ENCODE measurements at regions not wholly inside any gene's neighbourhood (a gene's known extent, or its start where the extent isn't known, plus 50 kb on each side); places are given as distances from the start of the nearest gene placed in this dataset.
"Not testable (repeated sequence)": the region's sequence is repeated elsewhere in the genome, so short reads cannot be mapped to it uniquely, and the experiment has no call there.

DNA sequence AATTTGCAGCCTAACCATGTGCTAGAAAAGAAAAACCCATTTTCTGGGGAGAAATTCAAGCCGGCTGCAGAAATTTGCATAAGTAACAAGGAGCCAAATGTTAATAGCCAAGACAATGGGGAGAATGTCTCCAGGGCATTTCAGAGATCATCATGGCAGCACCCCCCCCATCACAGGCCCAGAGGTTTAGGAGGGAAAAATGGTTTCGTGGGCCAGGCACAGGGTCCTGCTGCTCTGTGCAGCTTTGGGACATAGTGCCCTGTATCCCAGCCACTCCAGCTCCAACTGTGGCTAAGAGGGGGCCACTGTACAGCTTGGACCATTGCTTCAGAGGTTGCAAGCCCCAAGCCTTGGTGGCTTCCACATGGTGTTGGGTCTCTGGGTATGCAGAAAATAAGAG lies 620.0 kb downstream of the PSAT1 start:
- not testable (repeated sequence) for DNase-seq (ENCODE audit: low spot score)

DNA sequence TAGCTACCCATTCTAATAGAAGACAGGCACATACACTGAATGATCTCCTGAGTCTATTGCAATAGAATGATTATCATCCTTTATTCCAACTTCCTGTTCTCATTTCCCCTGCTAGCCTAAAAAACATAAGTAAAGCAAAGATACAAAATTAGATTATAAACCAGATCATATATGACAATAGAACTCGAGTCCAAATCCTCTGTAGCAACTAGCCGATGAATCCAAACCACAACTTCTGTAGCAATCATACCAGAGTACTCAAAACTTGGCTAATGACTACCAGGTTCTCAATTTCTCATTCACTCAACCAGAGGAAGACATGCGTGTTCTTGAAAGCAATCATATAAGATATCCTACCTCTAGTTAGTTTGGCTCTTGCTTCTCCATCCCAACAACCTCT lies 622.1 kb downstream of the PSAT1 start:
- no peak for DNase-seq (ENCODE audit: low spot score)

DNA sequence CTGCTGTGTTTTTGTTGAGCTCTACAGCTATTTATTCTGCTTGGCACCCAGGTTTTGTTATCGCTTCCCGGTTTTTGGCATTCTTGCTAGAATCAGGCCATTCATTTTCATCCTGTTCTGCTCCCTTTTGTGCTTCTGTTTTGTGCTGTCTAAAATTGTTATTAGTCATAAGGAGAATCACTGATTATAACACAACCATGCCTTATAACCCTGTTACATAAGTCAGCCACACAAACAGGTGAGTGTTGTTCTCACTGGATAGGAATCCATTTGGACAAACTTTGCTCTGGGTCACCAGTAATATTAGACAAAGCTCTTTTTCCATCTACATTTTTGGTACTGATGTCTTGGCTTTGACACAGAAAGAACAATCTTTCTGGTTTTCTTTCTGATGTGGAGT lies 622.8 kb downstream of the PSAT1 start:
- DNase-seq (ENCODE audit: low spot score), result no peak

DNA sequence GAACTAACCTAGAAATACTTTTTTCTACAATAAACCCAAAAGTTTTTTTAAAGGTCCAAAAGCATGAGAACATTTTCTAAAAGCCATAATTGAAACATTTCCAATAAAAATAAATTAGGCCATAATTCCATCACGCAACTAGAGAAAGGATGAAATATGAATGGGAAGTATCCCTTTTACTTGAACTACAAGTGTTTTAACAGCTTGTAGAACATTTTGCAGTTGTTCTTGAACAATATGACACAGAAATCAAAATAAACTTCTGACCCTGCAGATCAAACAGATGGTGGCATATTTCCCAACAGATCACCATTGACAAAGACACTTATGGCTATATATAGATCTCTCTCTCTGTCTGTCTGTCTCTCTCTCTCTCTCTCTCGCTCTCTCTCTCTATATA lies 624.4 kb downstream of the PSAT1 start:
- no peak for DNase-seq (ENCODE audit: low spot score)

DNA sequence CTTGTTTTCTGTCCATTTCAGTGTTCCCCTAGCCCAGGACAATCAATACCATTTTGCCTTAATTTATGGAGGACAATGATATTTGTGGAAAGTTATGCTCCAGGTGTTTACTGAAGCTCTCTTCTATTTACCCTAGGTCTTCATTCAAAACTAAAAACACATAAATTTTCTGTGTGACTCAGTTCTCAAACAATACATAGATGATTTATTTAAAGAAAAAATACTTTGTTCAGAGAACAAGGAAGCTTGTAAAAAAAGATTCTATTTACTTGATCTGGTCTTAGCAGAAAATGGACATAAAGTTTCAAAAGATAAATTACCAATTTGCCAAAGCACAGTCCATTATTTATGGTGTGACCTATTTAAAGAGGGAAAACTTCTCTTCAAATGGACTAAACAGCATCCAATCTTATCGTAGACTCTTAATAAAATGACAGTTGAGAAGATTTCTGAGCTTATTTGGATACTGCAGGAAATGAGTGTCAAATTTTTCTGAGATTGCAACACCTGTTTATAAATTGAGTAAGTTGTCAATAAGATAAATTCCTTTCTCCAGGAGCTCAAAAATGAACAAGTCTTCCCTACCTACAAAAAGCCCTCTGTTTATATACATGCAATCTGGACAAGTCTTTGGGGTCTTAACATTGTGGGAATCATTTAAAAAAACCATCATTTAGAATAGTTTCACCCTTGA lies 627.2 kb downstream of the PSAT1 start:
- DNase-seq (ENCODE audit: low spot score), result no peak

DNA sequence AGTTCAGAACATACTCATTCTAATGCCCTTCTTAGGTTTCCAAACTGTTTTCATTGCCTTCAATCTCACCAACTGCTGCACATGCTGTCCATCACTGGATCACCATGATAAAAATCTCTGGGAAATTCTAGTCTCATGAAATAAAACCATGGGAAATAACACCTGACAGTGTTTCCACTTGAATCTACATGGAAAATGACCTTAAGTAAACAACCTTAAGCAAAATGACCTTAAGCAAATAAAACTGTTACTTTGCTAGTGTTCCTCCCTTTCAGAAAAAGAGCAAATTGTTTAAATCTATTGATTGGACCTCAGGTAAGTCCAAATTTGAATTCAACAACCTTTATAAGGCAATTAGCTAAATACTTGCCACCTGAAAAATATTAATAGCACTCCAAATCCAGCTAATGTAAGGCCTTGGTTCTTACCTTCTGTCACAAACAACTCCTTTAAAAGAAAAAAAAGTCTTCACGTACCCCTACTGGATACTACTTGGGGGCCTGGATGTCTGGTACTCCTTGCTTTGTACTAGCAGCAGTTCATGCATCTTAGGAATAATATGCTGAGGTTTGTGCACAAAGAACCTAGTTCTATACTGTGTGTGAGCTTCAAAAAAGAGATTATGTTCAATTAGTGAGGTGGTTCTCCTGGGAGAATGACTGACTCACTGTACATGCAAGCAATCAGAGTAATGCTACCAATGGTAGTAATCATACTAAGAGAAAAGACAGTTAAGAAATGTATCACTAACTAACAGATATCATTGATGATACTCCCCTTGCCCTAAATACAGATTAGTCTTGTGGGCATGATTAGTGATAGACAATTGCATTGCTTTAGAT lies 630.4 kb downstream of the PSAT1 start:
- DNase-seq (ENCODE audit: low spot score), result no peak

DNA sequence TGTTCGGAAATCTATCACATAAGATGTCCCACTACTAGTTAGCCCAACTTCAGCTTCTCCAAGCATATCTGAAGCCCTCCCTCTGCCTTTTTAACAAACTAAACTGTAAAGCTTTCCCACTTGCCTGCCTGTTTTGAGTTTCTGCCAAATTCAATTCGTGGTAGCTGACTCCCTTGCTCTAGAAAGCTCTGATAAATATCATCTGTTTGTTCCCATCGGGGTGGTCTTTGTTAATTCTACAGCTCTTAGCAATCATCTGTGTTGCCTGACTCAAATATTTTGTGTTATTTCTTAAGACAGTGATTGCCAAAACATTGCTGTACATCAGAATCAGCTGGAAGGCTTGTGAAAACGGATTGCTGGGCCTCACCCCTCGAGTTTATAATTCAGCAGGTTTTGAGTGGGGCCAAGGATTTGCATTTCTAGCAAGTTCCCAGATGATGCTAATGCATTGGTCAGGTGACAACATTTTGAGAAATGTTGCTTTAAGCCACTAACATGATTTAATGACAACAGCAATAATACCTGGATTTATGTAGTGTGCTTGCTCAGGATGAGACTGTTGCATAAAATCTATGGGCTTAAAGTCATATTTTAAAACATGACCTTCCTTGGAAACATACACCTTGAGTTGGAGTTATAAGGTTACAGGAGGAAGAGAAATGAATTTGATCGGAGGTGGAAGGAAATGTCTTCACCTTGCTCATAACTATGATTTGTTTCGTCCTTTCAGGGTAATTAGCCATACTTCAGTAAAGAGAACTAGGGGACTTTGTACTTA lies 631.9 kb downstream of the PSAT1 start:
- DNase-seq (ENCODE audit: low spot score), result no peak

DNA sequence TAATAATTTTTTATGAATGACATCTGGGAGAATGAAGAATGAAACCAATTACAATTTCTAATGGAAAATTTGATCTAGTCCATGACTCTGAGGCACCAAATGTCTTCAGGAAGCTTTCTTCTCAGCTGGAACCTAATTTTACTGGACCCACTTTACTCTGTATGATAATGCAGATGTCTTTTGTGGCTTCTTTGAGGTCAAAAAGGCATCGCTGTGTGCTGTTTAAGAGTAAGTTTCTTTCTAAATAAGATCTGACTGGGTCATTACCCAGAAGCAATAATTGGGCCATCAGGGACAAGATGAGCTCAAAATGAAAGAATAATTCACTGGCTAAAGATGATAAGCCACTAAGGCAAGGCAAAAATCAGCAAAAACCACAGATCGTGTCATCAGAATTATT lies 633.4 kb downstream of the PSAT1 start:
- no peak for DNase-seq (ENCODE audit: low spot score)

DNA sequence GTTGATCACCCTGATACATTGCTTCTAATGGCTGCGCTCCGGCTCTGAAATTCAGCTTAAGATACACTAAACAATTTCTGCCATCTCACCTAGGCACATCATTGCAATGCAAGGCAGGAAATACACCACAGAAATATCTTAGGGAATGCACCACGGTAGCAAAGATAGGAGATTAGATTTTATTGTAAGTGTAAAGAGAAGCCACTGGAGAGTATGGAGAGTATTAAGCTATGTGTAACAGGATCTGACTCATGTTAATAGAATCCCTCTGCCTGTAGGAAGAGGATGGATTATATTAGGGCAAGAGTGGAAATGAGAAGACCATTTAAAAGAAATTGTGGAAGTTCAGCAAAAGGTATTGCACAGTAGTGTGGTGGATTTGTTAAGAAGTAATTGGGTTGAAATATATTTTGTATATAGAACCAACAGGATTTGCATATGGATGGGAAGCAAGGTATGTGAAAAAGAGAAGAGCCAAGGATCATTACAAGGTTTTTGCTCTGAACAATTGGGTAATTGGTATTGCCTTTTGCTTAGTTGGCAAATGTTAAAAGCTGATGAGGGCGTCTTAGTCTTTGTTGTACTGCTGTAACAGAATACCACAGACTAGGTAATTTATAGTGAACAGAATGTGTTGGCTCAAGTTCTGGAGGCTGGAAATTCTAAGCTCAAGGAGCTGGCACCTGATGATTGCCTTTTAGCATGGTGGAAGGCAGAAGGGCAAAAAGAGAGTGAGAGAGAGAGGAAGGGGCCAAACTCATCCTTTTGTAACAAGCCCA lies 636.1 kb downstream of the PSAT1 start:
- no peak for DNase-seq (ENCODE audit: low spot score)

DNA sequence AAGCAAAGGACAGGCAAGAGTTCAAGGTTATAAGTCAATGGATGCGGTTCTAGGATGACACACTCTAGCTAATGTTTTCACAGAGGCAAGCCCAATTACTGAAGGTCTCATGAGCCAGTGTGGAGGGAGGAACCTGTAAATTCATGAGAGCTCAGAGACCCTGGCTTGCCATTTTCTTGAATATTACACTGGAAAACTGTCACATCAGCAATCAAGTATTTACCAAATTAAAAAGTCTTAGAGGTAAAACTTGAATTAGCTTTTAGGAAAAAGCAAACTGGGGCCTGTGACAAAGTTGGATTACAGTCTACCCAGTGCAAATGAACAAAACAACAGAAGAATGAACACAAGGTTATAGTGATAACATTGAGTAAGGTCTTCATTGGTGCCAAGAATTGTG lies 636.9 kb upstream of the TLE4 start:
- no peak for DNase-seq (ENCODE audit: low spot score)

DNA sequence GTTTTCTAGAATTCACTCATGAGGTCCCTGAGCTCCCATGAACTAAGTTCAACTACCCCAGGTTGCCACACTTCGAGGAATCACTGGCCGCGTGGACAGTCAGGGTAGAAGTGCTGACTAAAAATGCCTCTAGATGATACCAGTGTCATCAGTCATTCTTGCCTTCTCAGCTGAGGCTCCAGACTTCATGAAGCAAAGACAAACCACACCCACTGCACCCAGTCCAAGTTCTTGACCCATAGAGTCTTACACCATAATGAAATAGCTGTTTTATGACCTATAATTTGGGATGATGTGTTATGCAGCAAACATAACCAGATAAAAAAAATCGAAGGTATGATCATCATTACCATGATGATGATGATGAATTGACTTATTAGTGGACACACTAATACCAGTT lies 632.9 kb upstream of the TLE4 start:
- DNase-seq (ENCODE audit: low spot score), result no peak

DNA sequence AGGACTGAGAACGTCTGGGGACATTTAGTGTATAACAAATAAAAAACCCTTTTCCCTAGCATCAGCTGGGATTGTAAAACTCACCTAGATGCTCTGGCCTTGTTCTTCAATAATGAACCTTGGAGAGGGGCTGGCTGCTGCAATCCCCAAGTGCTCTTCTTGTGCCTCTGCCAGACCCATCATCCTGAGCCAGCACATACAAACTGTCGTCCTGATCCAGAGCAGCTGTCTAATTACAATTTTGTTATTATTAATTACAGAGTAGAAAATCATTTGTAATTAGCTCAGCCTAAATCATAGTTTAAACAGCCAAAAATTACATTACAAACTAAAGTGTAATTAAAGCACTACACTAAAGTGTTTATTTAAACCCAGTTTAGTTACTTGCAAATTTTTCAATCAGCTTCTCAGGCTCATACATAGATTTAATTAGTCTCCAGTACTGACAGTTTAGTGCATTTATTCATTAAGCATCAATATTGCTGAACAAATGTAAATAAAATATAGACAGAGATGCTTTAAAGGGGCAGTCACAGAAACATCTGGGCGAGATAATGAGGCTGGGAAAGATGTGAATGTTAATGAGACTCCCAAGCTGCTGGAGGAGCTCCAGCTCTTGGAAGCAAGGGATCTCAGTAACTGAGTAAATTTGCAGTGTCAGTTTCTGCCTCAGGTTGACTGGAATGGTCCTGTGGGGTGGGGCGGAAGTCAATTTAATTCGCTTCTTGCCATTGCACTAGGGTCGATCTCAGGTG lies 632.3 kb upstream of the TLE4 start:
- DNase-seq (ENCODE audit: low spot score), result no peak

DNA sequence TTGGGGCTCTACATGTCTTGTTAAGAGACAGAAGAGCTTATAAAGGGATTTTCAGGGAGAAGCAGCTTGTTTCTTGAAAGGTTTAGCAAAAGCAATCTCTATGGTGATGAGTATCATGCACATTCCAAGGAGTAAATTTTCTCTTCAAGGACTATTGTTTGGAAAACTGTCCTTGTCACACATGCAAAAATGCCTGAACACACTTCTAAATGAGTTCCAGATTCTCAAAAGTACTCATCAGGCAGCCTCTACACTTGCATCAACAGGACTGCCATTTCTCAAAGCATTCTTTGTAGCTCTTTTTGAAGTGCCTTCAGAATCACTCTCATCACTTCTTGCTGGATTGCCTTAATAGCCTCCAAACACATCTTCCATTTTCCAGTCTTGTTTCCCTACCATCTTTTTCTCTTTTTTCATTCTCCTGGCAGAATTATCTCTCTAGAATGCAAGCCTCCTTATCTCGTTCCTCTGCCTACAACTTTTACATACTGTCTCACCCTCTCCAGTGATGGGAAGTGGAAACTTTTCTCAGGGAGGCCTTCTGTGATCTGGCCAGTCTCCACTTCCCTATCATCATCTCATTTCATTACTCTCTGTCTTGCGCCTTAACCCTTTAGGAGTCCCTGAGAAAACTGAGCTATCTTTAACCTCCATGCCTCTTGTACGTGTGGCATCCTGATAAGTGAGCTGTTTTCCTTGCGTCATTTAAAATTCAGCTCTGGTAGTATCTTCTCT lies 631.5 kb upstream of the TLE4 start:
- DNase-seq (ENCODE audit: low spot score), result no peak

DNA sequence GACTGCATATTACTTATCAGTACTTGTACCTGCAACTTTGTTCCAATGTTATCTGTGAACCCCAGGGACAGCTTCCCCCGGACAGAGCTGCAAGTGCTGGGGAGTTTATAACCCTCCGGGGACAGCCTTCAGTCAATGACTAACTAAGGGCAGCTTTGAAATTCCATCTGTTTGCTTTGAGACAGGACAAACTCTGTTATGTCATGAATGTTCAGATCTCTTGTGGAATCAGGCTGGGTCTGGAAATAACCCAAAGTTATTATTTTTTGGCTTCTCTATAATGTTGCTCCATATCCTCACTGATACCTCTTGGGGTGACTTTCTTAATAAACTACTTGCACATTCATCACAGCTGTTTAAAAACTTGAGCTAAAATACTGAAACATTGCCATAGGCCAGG lies 617.5 kb upstream of the TLE4 start:
- DNase-seq (ENCODE audit: low spot score), result no peak

DNA sequence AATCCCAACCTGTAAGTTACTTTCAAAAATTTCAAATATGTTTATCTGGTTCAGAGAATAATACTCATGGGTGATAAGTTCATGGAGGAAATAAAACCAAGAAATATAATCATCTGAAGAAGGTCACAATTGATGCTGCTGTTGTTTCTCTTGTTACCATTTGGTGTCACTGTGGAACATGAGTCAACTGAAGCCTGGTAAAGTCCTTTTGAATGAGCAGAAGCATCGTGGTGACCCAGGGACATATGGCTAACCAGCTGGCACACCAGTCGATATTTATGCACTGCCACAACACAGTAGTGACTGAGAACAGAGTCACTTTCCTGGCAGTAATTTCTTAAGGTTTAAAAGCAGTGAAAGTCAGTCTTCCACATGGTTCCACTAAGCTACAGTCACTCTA lies 612.9 kb upstream of the TLE4 start:
- peak; percentile 16 for DNase-seq (ENCODE audit: low spot score)

DNA sequence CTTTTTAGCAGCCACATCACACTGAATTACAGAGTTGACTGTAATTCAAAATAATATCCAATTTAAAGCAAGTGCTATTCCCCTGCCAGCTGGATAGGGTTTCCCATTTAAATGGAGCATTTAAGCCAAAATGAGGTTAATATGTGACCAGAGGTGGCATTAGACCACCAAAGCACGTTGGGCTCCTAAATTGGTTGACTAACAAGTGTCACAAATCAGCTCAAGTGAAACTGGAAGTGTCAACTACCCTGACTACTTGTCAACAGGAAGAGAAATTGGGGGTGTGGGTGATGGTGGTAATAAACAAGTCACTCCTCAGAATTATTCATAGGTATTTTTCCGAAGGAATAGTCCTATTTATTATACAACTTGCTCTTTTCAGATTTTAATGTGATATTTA lies 609.6 kb upstream of the TLE4 start:
- DNase-seq (ENCODE audit: low spot score), result no peak

DNA sequence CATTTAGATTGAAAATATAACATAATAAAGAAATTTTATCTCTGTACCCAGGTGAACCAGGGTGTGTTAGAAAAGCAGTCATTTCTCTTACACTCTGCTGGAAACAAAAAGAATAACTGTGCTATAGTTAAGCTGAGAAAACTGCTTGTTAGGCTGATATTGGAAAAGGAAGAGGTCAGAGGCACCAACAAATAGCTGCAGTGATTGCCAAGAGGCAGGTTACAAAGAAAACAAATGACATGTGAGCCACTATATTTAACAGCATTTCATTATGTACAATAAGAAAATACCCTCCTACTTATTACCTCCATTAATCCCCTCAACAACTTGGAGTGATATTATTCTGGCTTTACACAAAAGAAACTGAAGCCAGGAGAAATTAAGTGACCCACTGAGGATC lies 607.9 kb upstream of the TLE4 start:
- no peak for DNase-seq (ENCODE audit: low spot score)

DNA sequence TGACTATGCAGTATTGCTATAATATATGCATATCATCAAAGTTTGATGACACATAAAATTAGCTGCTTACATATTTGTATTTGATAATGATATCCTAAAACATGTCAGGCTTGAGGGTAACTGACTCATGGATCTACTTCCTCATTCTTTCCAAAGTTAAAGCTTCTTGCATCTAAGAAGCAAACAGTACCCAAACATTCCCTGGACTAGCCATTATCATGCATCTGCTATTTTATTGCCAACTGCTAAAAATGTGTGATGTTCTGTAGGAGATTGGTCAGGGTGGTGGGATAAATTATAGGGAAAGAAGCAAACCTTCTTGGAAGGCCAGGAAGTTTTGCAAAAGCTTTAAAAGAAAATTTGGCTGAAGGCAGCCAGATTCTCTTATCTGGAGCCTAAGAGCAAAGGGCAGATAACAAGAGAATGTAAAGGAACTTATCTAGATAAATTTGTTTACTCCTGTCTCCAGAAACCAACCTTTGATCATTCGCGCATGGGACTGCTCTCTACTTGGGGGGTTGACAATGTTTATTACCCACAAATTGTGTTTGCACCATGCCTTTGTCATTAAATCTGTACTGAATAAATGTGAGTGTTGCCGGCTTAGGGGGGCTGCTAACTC lies 604.1 kb upstream of the TLE4 start:
- no peak for DNase-seq (ENCODE audit: low spot score)

DNA sequence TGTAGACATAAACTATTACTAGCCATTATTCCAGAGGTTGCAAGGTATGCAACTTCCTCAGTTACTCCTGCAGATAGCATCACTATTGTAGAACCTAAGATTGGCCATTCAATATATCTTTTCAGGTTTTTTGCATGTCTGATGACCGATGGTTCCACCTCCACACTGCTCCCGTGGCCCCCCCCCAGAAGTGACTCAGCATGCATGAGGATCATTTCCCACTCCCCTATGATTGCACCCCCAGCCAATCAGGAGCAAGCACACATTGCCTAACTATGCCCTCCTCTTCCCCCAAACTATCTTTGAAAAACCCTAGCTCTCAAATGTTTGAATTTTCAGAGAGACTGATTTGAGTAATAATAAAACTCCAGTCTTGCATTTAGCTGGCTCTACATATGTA lies 601.4 kb upstream of the TLE4 start:
- no peak for DNase-seq (ENCODE audit: low spot score)

DNA sequence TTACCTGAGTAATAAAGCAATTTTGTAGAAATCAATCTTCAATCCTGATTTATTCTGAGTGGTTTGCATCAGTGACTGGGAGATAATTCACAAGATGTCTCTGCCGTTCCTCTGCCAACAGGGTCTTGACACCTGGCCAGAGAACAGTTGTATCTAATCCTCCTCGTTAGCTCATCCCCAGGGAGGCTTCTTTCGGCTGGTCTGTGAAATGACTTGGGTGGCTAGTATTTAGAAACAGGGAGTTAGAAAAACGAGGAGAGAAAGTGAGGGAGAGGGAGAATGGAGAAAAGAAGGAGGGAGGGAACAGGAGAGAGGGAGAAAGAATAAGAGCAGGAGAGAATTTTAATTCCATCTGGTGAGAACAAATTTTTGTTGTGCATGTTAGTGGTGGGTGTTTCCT lies 600.2 kb upstream of the TLE4 start:
- no peak for DNase-seq (ENCODE audit: low spot score)

Data from RKO (cell line).